Liver (tissue), 8 donors: ENCODE measurements at regions not wholly inside any gene's neighbourhood (a gene's known extent, or its start where the extent isn't known, plus 50 kb on each side); places are given as distances from the start of the nearest gene placed in this dataset.

Experiments
- DNase-seq: peaks from one replicate; pipeline ENCODE4 v3.0.0-alpha.2; 2017; ENCODE audit warnings: low spot score
- H3K27ac ChIP-seq, 2 donors: one replicate each; pipeline ENCODE4 v1.7.0; 2013; ENCODE audit warnings: inconsistent platforms in 2 of 2, low read length in 2 of 2, control low read depth in 1 of 2, low read depth in 1 of 2, mild to moderate bottlenecking in 1 of 2
- H3K27me3 ChIP-seq, 4 donors: one replicate each; pipeline versions ENCODE4 v1.6.1 to v1.7.0; 2013; ENCODE audit warnings: low read length in 3 of 4, inconsistent platforms in 1 of 4, mild to moderate bottlenecking in 1 of 4, moderate library complexity in 1 of 4; ENCODE audit not compliant: control insufficient read depth in 4 of 4, insufficient read depth in 4 of 4
- H3K36me3 ChIP-seq, 4 donors: one replicate each; pipeline versions ENCODE4 v1.6.1 to v1.7.0; 2013; ENCODE audit warnings: low read length in 3 of 4, mild to moderate bottlenecking in 3 of 4, low read depth in 1 of 4, moderate library complexity in 1 of 4; ENCODE audit not compliant: control insufficient read depth in 4 of 4, insufficient read depth in 3 of 4
- H3K4me1 ChIP-seq, 4 donors: one replicate each; pipeline versions ENCODE4 v1.6.1 to v1.7.0; 2013; ENCODE audit warnings: low read length in 3 of 4, mild to moderate bottlenecking in 3 of 4, moderate library complexity in 1 of 4; ENCODE audit not compliant: control insufficient read depth in 4 of 4, insufficient read depth in 4 of 4
- H3K4me3 ChIP-seq, 3 donors: one replicate each; pipeline versions ENCODE4 v1.6.1 to v1.7.0; 2013; ENCODE audit warnings: low read length in 3 of 3, control low read depth in 1 of 3, low read depth in 1 of 3, mild to moderate bottlenecking in 1 of 3
- H3K9ac ChIP-seq, 2 donors: one replicate each; pipeline ENCODE4 v1.7.0; 2013; ENCODE audit warnings: low read length in 2 of 2, mild to moderate bottlenecking in 2 of 2, moderate library complexity in 2 of 2, control low read depth in 1 of 2, low read depth in 1 of 2
- H3K9me3 ChIP-seq, 4 donors: one replicate each; pipeline versions ENCODE4 v1.6.1 to v1.7.0; 2013; ENCODE audit warnings: low read length in 3 of 4; ENCODE audit not compliant: control insufficient read depth in 4 of 4
- ATF3 ChIP-seq: IDR thresholded peaks from 2 replicates; pipeline ENCODE4 v1.6.1; 2016; ENCODE audit warnings: antibody characterized with exemption
- EGR1 ChIP-seq, 2 donors: IDR thresholded peaks; 2 replicates each; pipeline ENCODE4 v1.6.1; 2016 to 2018; ENCODE audit warnings: antibody characterized with exemption in 2 of 2, low read depth in 2 of 2
- GABPA ChIP-seq, 2 donors: IDR thresholded peaks in 1 of 2; conservative IDR thresholded peaks in 1 of 2; 2 replicates each; pipeline ENCODE4 v1.6.1; 2016; ENCODE audit warnings: antibody characterized with exemption in 2 of 2, mild to moderate bottlenecking in 1 of 2, moderate library complexity in 1 of 2
- HNF4A ChIP-seq, 2 donors: conservative IDR thresholded peaks; 2 replicates each; pipeline ENCODE4 v1.6.1; 2016; ENCODE audit warnings: antibody characterized with exemption in 2 of 2, mild to moderate bottlenecking in 2 of 2
- HNF4G ChIP-seq: IDR thresholded peaks from 2 replicates; pipeline ENCODE4 v1.6.1; 2016; ENCODE audit warnings: antibody characterized with exemption
- JUND ChIP-seq, 2 donors: IDR thresholded peaks; 2 replicates each; pipeline ENCODE4 v1.6.1; 2016; ENCODE audit warnings: antibody characterized with exemption in 2 of 2
- MAX ChIP-seq: IDR thresholded peaks from 2 replicates; pipeline ENCODE4 v1.6.1; 2016; ENCODE audit warnings: antibody characterized with exemption
- NR2F2 ChIP-seq: IDR thresholded peaks from 2 replicates; pipeline ENCODE4 v1.6.1; 2016; ENCODE audit warnings: antibody characterized with exemption
- RAD21 ChIP-seq, 2 donors: IDR thresholded peaks; 2 replicates each; pipeline ENCODE4 v1.6.1; 2016; ENCODE audit warnings: antibody characterized with exemption in 2 of 2, mild to moderate bottlenecking in 2 of 2
- REST ChIP-seq: IDR thresholded peaks from 2 replicates; pipeline ENCODE4 v1.6.1; 2016; ENCODE audit warnings: antibody characterized with exemption, mild to moderate bottlenecking
- RXRA ChIP-seq, 2 donors: IDR thresholded peaks; 2 replicates each; pipeline ENCODE4 v1.6.1; 2017 to 2018; ENCODE audit warnings: antibody characterized with exemption in 2 of 2, mild to moderate bottlenecking in 1 of 2
- SP1 ChIP-seq: IDR thresholded peaks from 2 replicates; pipeline ENCODE4 v1.6.1; 2018; ENCODE audit warnings: antibody characterized with exemption, mild to moderate bottlenecking
- TAF1 ChIP-seq: conservative IDR thresholded peaks from 2 replicates; pipeline ENCODE4 v1.6.1; 2016; ENCODE audit warnings: antibody characterized with exemption, mild to moderate bottlenecking
- YY1 ChIP-seq: IDR thresholded peaks from 2 replicates; pipeline ENCODE4 v1.6.1; 2016; ENCODE audit warnings: antibody characterized with exemption, mild to moderate bottlenecking
- WGBS: extraction: QIAGEN DNeasy Blood & Tissue Kit; methylation state at CpG from one replicate; pipeline ENCODE4 v1.1.7; 2013; 5-methylcytosine and 5-hydroxymethylcytosine counted together
- TF ChIP-seq, protein P1 (sequence below): IDR thresholded peaks from 2 replicates; pipeline ENCODE4 v1.6.1; 2016; ENCODE audit warnings: antibody characterized with exemption
- TF ChIP-seq, protein P2 (sequence below): fragments of 150-350 bp; IDR thresholded peaks from 2 replicates; pipeline ENCODE4 v1.5.1; 2017; ENCODE audit warnings: improper control_type of control experiment, low read depth, low read length; ENCODE audit not compliant: missing input control
- donor health status: healthy.
- donor health status: healthy.
- donor health status: healthy.
- donor health status: healthy.
- donor health status: healthy.

GRCh38 chr17:6913608-6914443, 82.0 kb upstream of the ALOX12 start:
- no peaks in the 10 kb centered on the region for H3K36me3 ChIP-seq
- H3K4me3 ChIP-seq = peak overlapping the region in 1 of 3 donors; percentile 15
- TF ChIP-seq, protein P1, sequence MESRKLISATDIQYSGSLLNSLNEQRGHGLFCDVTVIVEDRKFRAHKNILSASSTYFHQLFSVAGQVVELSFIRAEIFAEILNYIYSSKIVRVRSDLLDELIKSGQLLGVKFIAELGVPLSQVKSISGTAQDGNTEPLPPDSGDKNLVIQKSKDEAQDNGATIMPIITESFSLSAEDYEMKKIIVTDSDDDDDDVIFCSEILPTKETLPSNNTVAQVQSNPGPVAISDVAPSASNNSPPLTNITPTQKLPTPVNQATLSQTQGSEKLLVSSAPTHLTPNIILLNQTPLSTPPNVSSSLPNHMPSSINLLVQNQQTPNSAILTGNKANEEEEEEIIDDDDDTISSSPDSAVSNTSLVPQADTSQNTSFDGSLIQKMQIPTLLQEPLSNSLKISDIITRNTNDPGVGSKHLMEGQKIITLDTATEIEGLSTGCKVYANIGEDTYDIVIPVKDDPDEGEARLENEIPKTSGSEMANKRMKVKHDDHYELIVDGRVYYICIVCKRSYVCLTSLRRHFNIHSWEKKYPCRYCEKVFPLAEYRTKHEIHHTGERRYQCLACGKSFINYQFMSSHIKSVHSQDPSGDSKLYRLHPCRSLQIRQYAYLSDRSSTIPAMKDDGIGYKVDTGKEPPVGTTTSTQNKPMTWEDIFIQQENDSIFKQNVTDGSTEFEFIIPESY = no peak
- TF ChIP-seq, protein P2, sequence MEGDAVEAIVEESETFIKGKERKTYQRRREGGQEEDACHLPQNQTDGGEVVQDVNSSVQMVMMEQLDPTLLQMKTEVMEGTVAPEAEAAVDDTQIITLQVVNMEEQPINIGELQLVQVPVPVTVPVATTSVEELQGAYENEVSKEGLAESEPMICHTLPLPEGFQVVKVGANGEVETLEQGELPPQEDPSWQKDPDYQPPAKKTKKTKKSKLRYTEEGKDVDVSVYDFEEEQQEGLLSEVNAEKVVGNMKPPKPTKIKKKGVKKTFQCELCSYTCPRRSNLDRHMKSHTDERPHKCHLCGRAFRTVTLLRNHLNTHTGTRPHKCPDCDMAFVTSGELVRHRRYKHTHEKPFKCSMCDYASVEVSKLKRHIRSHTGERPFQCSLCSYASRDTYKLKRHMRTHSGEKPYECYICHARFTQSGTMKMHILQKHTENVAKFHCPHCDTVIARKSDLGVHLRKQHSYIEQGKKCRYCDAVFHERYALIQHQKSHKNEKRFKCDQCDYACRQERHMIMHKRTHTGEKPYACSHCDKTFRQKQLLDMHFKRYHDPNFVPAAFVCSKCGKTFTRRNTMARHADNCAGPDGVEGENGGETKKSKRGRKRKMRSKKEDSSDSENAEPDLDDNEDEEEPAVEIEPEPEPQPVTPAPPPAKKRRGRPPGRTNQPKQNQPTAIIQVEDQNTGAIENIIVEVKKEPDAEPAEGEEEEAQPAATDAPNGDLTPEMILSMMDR = peak; percentile 72
- TF ChIP-seq RAD21 (IDR thresholded peaks at IDR 0.05) = peak; percentile 80 to 83
- no peak overlapping the region for H3K9ac ChIP-seq
- WGBS = 39% methylated on average over 32 of the region's 32 CpGs
- H3K9me3 ChIP-seq = no peaks in the 10 kb centered on the region
- peak; percentile 72 for DNase-seq
- H3K27me3 ChIP-seq = no peaks in the 10 kb centered on the region
- peaks cover 0 to 9% (median 2%) of the 10 kb centered on the region in 4 donors for H3K4me1 ChIP-seq
- H3K27ac ChIP-seq = no peak overlapping the region

- H3K4me1 ChIP-seq = peaks cover 0 to 9% (median 2%) of the 10 kb centered on the region in 4 donors
- no peaks in the 10 kb centered on the region for H3K27me3 ChIP-seq
- no peak for TF ChIP-seq YY1
- TF ChIP-seq RXRA (IDR thresholded peaks at IDR 0.05) = no peak
- no peak for TF ChIP-seq TAF1
- TF ChIP-seq JUND (IDR thresholded peaks at IDR 0.05) = no peak
- TF ChIP-seq, protein P1 = no peak
- TF ChIP-seq REST = no peak
- TF ChIP-seq, protein P2 = no peak
- TF ChIP-seq ATF3 = no peak
- TF ChIP-seq GABPA (IDR thresholded peaks at IDR 0.05 in 1 of 2, conservative IDR thresholded peaks at IDR 0.05 in 1 of 2) = no peak
- no peak for TF ChIP-seq SP1
- no peak for TF ChIP-seq NR2F2
- no peak for TF ChIP-seq HNF4A (conservative IDR thresholded peaks at IDR 0.05)
- TF ChIP-seq HNF4G = no peak
- no peak for TF ChIP-seq EGR1 (IDR thresholded peaks at IDR 0.05; ENCODE audit: low read depth in 2 of 2)
- TF ChIP-seq RAD21 (IDR thresholded peaks at IDR 0.05) = no peak
- TF ChIP-seq MAX = no peak
- no peak overlapping the region for H3K9ac ChIP-seq
- no peaks in the 10 kb centered on the region for H3K36me3 ChIP-seq
- no peak overlapping the region for H3K27ac ChIP-seq
- H3K9me3 ChIP-seq = no peaks in the 10 kb centered on the region
- WGBS = 42% methylated on average over 6 of the region's 6 CpGs
- no peak overlapping the region for H3K4me3 ChIP-seq
- no peak for DNase-seq
Measured at GRCh38 chr17:6914711-6915110, 81.1 kb upstream of the ALOX12 start.
